Cerebellar nuclear complex (tissue), 1 donor: ENCODE measurements at regions not wholly inside any gene's neighbourhood (a gene's known extent, or its start where the extent isn't known, plus 50 kb on each side); places are given as distances from the start of the nearest gene placed in this dataset.
"Not testable (repeated sequence)": the region's sequence is repeated elsewhere in the genome, so short reads cannot be mapped to it uniquely, and the experiment has no call there.

Source experiments
- DNase-seq, 2 experiments: peaks; one replicate each; lab custom pipeline; 2025; lab: John Stamatoyannopoulos, UW

GRCh38 chr6:4354181-4354580, 218.8 kb upstream of the ECI2 start:
- no peak for DNase-seq

- no peak for DNase-seq
Observed at GRCh38 chr6:4352731-4353130, 217.4 kb upstream of the ECI2 start.

- DNase-seq, result no peak
Observed at GRCh38 chr6:4352322-4352669, 216.9 kb upstream of the ECI2 start.

GRCh38 chr6:4351520-4352321, 216.3 kb upstream of the ECI2 start:
- DNase-seq, result peak in 1 of 2 experiments; percentile 31

- no peak for DNase-seq
Observed at GRCh38 chr6:4350567-4351519, 215.5 kb upstream of the ECI2 start.

GRCh38 chr6:4349931-4350330, 214.6 kb upstream of the ECI2 start:
- no peak for DNase-seq

GRCh38 chr6:4349323-4349722, 213.9 kb upstream of the ECI2 start:
- no peak for DNase-seq

GRCh38 chr6:4348462-4349112, 213.2 kb upstream of the ECI2 start:
- no peak for DNase-seq

GRCh38 chr6:4347877-4348276, 212.5 kb upstream of the ECI2 start:
- no peak for DNase-seq

- DNase-seq, result no peak
Observed at GRCh38 chr6:4346659-4347333, 211.4 kb upstream of the ECI2 start.

- no peak for DNase-seq
Observed at GRCh38 chr6:4345543-4345942, 210.2 kb upstream of the ECI2 start.

GRCh38 chr6:4344317-4344899, 209.0 kb upstream of the ECI2 start:
- DNase-seq, result no peak

GRCh38 chr6:4342407-4343137, 207.2 kb upstream of the ECI2 start:
- DNase-seq, result no peak

GRCh38 chr6:4341078-4341797, 205.9 kb upstream of the ECI2 start:
- no peak for DNase-seq

GRCh38 chr6:4340544-4340943, 205.2 kb upstream of the ECI2 start:
- no peak for DNase-seq

GRCh38 chr6:4338884-4339283, 203.5 kb upstream of the ECI2 start:
- no peak for DNase-seq

GRCh38 chr6:4336778-4337442, 201.5 kb upstream of the ECI2 start:
- DNase-seq, result no peak

- no peak for DNase-seq
Observed at GRCh38 chr6:4336084-4336483, 200.7 kb upstream of the ECI2 start.

GRCh38 chr6:4334158-4334740, 198.9 kb upstream of the ECI2 start:
- not testable (repeated sequence) for DNase-seq
